Hepatocyte (in vitro differentiated cells): ENCODE measurements at regions not wholly inside any gene's neighbourhood (a gene's known extent, or its start where the extent isn't known, plus 50 kb on each side); places are given as distances from the start of the nearest gene placed in this dataset.

ENCODE experiments used
- DNase-seq: peaks from one replicate; pipeline ENCODE4 v3.0.0-alpha.2; 2016; ENCODE audit warnings: low spot score
- H2AFZ ChIP-seq: fragments of 200-600 bp; sonication (generic); 2 replicates; pipeline ENCODE4 v1.6.0; 2016; ENCODE audit warnings: antibody characterized with exemption, mild to moderate bottlenecking
- H3K27ac ChIP-seq: fragments of 200-600 bp; sonication (generic); 2 replicates; pipeline ENCODE4 v1.5.1; 2016; ENCODE audit warnings: mild to moderate bottlenecking
- H3K27me3 ChIP-seq: fragments of 200-600 bp; sonication (generic); 2 replicates; pipeline ENCODE4 v1.6.1; 2016
- H3K36me3 ChIP-seq: fragments of 200-600 bp; sonication (generic); replicated peaks from 2 replicates; pipeline ENCODE4 v1.5.1; 2016; ENCODE audit warnings: low read depth; ENCODE audit not compliant: insufficient read depth
- H3K4me1 ChIP-seq: fragments of 200-600 bp; sonication (generic); 2 replicates; pipeline ENCODE4 v1.5.1; 2016; ENCODE audit warnings: mild to moderate bottlenecking, moderate library complexity; ENCODE audit not compliant: insufficient read depth
- H3K4me2 ChIP-seq: fragments of 200-600 bp; sonication (generic); 2 replicates; pipeline ENCODE4 v1.6.0; 2016
- H3K4me3 ChIP-seq: fragments of 200-600 bp; sonication (generic); 2 replicates; pipeline ENCODE4 v1.5.1; 2016; ENCODE audit warnings: mild to moderate bottlenecking
- H3K79me2 ChIP-seq: fragments of 200-600 bp; sonication (generic); 2 replicates; pipeline ENCODE4 v1.6.0; 2017; ENCODE audit warnings: mild to moderate bottlenecking
- H3K9me2 ChIP-seq: fragments of 200-600 bp; sonication (generic); replicated peaks from 2 replicates; pipeline ENCODE4 v1.6.0; 2017; ENCODE audit warnings: mild to moderate bottlenecking; ENCODE audit not compliant: insufficient read depth
- H3K9me3 ChIP-seq: fragments of 200-600 bp; sonication (generic); 2 replicates; pipeline ENCODE4 v1.5.1; 2016; ENCODE audit warnings: low read depth, mild to moderate bottlenecking
- H4K20me1 ChIP-seq: fragments of 200-600 bp; sonication (generic); 2 replicates; pipeline ENCODE4 v1.6.0; 2016; ENCODE audit warnings: mild to moderate bottlenecking; ENCODE audit not compliant: insufficient read depth, poor library complexity, severe bottlenecking
- CTCF ChIP-seq: fragments of 200-600 bp; sonication (generic); IDR thresholded peaks from 2 replicates; pipeline ENCODE4 v1.5.1; 2016; ENCODE audit warnings: antibody characterized with exemption, mild to moderate bottlenecking; ENCODE audit not compliant: poor library complexity
- EZH2 ChIP-seq: fragments of 200-600 bp; sonication (generic); IDR thresholded peaks from 2 replicates; pipeline ENCODE4 v1.6.1; 2016; ENCODE audit warnings: antibody characterized with exemption, mild to moderate bottlenecking, borderline replicate concordance
- EZH2phosphoT487 ChIP-seq: fragments of 200-600 bp; sonication (generic); IDR thresholded peaks from one replicate; pipeline ENCODE4 v1.6.1; 2018; ENCODE audit warnings: antibody characterized with exemption, mild to moderate bottlenecking, low read depth, moderate library complexity; ENCODE audit not compliant: unreplicated experiment, severe bottlenecking
- WGBS: methylation state at CpG from one replicate; pipeline ENCODE4 v1.1.6; 2016; ENCODE audit warnings: low lambda C conversion rate; ENCODE audit errors: missing lambda C conversion rate; 5-methylcytosine and 5-hydroxymethylcytosine counted together

GRCh38 chr2:37836711-37837110, 88.4 kb upstream of the RMDN2 start:
- Histone ChIP-seq H4K20me1 (no peaks in the 10 kb centered on the region), H3K79me2 (no peaks in the 10 kb centered on the region), H3K27me3 (no peaks in the 10 kb centered on the region), H3K4me3 (no peak overlapping the region), H3K36me3 (no peaks in the 10 kb centered on the region), H3K9me3 (no peaks in the 10 kb centered on the region), H3K27ac (no peak overlapping the region), H3K4me1 (no peaks in the 10 kb centered on the region), H2AFZ (no peak overlapping the region), H3K4me2 (no peak overlapping the region), H3K9me2 (no peaks in the 10 kb centered on the region)
- no peak for DNase-seq
- TF ChIP-seq EZH2phosphoT487 (no peak), EZH2 (no peak), CTCF (no peak)
- whole genome bisulfite sequencing = 94% methylated on average over 6 of the region's 6 CpGs

GRCh38 chr2:37837628-37838328, 87.3 kb upstream of the RMDN2 start:
- Histone ChIP-seq H3K36me3 (no peaks in the 10 kb centered on the region), H3K27ac (no peak overlapping the region), H3K79me2 (no peaks in the 10 kb centered on the region), H3K27me3 (no peaks in the 10 kb centered on the region), H2AFZ (no peak overlapping the region), H3K9me3 (no peaks in the 10 kb centered on the region), H4K20me1 (no peaks in the 10 kb centered on the region), H3K4me2 (no peak overlapping the region), H3K9me2 (no peaks in the 10 kb centered on the region), H3K4me3 (no peak overlapping the region), H3K4me1 (no peaks in the 10 kb centered on the region)
- peak; percentile 57 for DNase-seq
- WGBS = 71% methylated on average over 6 of the region's 6 CpGs
- TF ChIP-seq EZH2 = no peak

GRCh38 chr2:37838541-37839167, 86.4 kb upstream of the RMDN2 start:
- Histone ChIP-seq H3K9me3 (no peaks in the 10 kb centered on the region), H3K9me2 (no peaks in the 10 kb centered on the region), H3K27ac (no peak overlapping the region), H3K4me3 (no peak overlapping the region), H3K79me2 (no peaks in the 10 kb centered on the region), H2AFZ (no peak overlapping the region), H4K20me1 (no peaks in the 10 kb centered on the region), H3K4me2 (no peak overlapping the region), H3K27me3 (no peaks in the 10 kb centered on the region), H3K4me1 (no peaks in the 10 kb centered on the region), H3K36me3 (no peaks in the 10 kb centered on the region)
- TF ChIP-seq EZH2phosphoT487 (no peak), EZH2 (no peak), CTCF (no peak)
- WGBS = 49% methylated on average over 7 of the region's 7 CpGs
- DNase-seq = no peak

GRCh38 chr2:37839991-37840390, 85.1 kb upstream of the RMDN2 start:
- 73% methylated on average over 3 of the region's 3 CpGs for WGBS
- H3K4me1 ChIP-seq = no peaks in the 10 kb centered on the region

More at GRCh38 chr2:37839991-37840390, 85.1 kb upstream of the RMDN2 start:
- no peaks in the 10 kb centered on the region for H3K27me3 ChIP-seq
- H3K4me2 ChIP-seq = no peak overlapping the region
- no peak for TF ChIP-seq EZH2
- no peak for TF ChIP-seq EZH2phosphoT487
- no peak for TF ChIP-seq CTCF
- H3K9me3 ChIP-seq = no peaks in the 10 kb centered on the region
- H3K9me2 ChIP-seq = no peaks in the 10 kb centered on the region
- H3K4me3 ChIP-seq = no peak overlapping the region
- no peaks in the 10 kb centered on the region for H3K79me2 ChIP-seq
- H2AFZ ChIP-seq = no peak overlapping the region
- no peaks in the 10 kb centered on the region for H3K36me3 ChIP-seq
- DNase-seq = no peak
- no peaks in the 10 kb centered on the region for H4K20me1 ChIP-seq
- H3K27ac ChIP-seq = peak overlapping the region; percentile 41
